C4-2B (cell line): ENCODE measurements at regions not wholly inside any gene's neighbourhood (a gene's known extent, or its start where the extent isn't known, plus 50 kb on each side); places are given as distances from the start of the nearest gene placed in this dataset.

Experiments used
- ZFX ChIP-seq: fragments of 450-650 bp; IDR thresholded peaks from 2 replicates; pipeline ENCODE4 v1.6.1; 2017
- TF ChIP-seq, protein P1 (sequence below): fragments of 450-650 bp; conservative IDR thresholded peaks from 2 replicates; pipeline ENCODE4 v1.5.1; 2017; ENCODE audit warnings: mild to moderate bottlenecking

DNA sequence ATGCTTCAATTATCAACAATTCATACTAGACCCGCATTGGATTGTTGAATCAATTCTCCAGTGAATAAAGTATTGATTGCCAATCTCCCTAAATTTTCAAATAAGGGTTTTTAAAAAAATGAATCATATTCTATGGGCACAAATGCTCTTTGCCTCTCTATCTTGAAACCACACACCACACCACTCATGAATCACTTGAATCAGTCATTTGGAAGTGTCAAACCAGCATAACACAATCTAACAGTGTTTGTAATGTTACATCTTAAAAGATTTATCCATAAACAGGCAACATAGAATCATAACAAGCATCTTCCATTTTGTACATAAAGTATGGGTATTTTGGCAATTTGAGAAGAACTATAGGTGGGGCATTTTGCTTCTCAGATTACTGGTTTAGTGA, 219.5 kb upstream of the MIR17HG start:
- TF ChIP-seq, protein P1, sequence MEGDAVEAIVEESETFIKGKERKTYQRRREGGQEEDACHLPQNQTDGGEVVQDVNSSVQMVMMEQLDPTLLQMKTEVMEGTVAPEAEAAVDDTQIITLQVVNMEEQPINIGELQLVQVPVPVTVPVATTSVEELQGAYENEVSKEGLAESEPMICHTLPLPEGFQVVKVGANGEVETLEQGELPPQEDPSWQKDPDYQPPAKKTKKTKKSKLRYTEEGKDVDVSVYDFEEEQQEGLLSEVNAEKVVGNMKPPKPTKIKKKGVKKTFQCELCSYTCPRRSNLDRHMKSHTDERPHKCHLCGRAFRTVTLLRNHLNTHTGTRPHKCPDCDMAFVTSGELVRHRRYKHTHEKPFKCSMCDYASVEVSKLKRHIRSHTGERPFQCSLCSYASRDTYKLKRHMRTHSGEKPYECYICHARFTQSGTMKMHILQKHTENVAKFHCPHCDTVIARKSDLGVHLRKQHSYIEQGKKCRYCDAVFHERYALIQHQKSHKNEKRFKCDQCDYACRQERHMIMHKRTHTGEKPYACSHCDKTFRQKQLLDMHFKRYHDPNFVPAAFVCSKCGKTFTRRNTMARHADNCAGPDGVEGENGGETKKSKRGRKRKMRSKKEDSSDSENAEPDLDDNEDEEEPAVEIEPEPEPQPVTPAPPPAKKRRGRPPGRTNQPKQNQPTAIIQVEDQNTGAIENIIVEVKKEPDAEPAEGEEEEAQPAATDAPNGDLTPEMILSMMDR: no peak
- TF ChIP-seq ZFX: no peak
